Prostate gland (tissue), 2 donors: ENCODE measurements at regions not wholly inside any gene's neighbourhood (a gene's known extent, or its start where the extent isn't known, plus 50 kb on each side); places are given as distances from the start of the nearest gene placed in this dataset.

Experiments used
- CTCF ChIP-seq, 4 experiments: fragments of 200-600 bp in 2 of 4; fragments of 450-650 bp in 2 of 4; sonication (generic) in 2 of 4; IDR thresholded peaks; 1 replicate in 3 of 4; 2 replicates in 1 of 4; pipeline ENCODE4 v1.5.1; 2016 to 2019; ENCODE audit warnings: antibody characterized with exemption in 4 of 4, mild to moderate bottlenecking in 2 of 4, moderate library complexity in 2 of 4
- POLR2A ChIP-seq: fragments of 450-650 bp; IDR thresholded peaks from one replicate; pipeline ENCODE4 v1.6.1; 2016; ENCODE audit warnings: antibody characterized with exemption, mild to moderate bottlenecking

GRCh38 chr5:54643685-54644106 is 126.1 kb downstream of the SNX18 start:
- no peak for TF ChIP-seq CTCF (IDR thresholded peaks at IDR 0.05)
- TF ChIP-seq POLR2A, result no peak
